Activated T-cell treated with anti-CD3 and anti-CD28 coated beads, Interleukin-2, amount 50 U/mL, for 48 hours (primary cell): ENCODE measurements at regions not wholly inside any gene's neighbourhood (a gene's known extent, or its start where the extent isn't known, plus 50 kb on each side); places are given as distances from the start of the nearest gene placed in this dataset.
"Not testable (repeated sequence)": the region's sequence is repeated elsewhere in the genome, so short reads cannot be mapped to it uniquely, and the experiment has no call there.

Experiments
- DNase-seq, 2 experiments: peaks; one replicate each; pipeline ENCODE4 v3.0.0-alpha.2; 2020

DNA sequence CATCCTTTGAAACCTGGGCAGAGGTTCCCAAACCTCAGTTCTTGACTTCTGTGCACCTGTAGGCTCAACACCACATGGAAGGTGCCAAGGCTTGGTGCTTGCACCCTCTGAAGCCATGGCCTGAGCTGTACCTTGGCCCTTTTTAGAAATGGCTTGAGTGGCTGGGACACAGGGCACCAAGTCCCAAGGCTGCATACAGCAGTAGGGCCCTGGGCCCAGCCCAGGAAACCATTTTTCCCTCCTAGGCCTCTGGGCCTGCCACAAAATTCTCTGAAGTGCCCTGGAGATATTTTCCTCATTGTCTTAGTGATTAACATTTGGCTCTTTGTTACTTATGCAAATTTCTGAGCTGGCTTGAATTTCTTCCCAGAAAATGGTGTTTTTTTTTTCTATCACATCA, 65.6 kb upstream of the ACTRT2 start:
- DNase-seq: no peak

- no peak for DNase-seq
Measured at GRCh38 chr1:2956576-2956975, 64.7 kb upstream of the ACTRT2 start.

DNA sequence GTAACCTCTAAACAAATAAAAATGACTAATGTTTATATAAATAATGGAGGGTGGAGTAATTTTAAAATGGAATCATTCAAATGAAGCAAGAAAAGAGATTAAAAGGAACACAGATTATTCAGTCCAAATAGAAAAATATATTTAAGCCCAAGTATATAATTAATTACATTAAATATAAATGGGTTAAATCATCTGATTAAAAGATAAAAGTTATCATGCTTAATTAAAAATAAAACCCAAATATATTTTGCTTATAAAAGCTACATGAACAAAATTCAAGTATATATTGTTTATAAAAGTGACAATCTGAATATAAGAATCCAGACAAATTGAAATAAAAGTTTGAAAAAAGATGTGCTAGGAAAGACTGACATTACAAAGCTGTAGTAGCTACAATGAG, 63.9 kb upstream of the ACTRT2 start:
- DNase-seq: no peak

- DNase-seq: not testable (repeated sequence)
Measured at GRCh38 chr1:2959881-2960280, 61.4 kb upstream of the ACTRT2 start.

DNA sequence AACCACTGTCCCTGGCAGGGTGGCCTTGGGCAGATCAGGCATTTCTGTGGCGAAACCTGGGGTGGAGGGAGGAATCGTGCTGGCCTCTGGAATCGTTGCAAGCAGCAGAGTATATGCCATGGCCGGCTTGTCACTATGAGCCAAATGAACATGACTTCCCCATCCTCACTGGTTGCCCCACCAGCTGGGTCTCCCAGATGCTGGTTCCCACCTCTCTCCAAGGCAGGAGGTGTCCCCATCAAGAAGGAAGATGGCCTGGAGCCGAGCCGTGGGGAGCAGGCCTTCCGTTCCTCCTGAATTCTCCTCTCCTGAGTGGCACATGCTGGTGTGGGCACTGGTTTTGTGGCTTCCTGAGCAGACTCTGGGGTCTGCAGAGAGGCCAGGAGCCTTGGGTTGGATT, 60.2 kb upstream of the ACTRT2 start:
- DNase-seq: no peak

DNA sequence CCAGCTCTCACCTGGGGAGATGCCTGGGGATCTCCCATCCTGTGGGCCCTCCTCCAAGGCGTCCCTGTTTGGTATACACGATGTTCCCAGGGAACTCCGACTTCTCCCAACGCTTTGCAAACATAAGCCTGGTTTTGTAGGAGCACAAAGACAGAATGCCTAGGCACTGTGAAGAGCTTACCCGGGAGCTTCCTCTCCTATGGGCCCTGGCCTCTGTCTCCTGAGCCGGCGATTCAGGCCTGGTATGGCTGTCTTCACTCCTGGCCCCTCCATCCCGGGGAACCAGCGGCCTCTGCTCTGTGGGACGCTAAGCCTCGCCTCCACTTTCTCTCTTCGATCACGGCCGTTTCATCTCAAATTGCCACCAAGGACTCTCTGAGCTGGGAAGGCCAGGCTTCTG, 59.6 kb upstream of the ACTRT2 start:
- no peak for DNase-seq

DNA sequence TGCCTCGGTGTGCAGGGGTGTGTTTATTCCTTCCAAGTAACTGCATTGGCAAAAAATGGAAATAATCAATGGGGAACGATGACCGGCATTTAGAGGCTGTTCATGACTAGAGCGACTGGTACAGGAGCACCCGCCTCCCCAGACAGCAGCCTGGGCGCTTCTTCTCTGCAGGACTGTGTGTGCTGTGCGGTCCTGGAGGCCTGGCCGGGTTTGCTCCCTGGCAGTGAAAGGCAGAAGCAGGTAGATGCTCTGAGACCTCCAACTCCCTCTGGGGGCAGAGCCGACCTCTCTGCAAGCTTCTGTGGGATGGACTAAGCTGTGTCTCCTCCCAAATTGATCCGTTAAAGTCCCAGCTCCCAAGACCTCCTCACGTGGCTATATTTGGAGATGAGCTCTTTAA, 59.2 kb upstream of the ACTRT2 start:
- DNase-seq: no peak

DNA sequence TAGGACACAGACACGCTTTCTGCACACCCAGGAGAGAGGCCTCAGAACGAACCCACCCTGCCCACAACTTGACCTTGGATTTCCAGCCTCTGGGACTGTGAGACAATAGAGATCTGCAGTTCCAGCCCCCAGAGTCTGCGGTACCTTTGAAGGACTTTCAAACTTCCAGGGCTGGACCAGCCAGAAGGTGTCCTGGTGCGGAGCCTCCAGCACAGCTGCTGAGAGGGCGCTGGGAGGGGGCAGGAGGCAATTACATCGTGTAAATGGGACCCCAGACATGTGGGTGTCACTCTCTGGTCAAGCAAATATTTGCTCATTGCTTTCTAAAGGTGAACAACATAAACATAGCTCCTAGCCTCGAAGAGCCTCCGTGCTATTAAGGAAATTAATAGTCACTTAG, 58.7 kb upstream of the ACTRT2 start:
- no peak for DNase-seq

DNA sequence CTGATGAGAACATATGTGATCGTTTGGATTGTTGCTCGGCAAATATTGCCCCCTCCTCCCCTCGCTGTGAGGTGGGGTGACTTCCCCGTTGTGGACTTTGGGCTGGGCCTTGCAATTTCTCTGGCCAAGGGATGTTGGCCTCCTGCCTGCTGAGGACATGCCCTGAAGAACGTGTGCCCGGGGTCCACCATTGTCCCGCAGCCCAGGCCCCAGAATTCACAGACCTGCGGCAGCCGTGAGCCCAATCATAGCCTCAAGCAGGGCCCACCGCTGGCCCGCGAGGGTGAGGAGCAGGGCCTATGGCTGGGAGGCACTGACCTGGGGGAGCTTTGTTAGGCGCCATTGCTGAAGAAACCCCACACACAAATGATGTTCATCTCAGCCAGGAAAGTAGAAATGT, 58.3 kb upstream of the ACTRT2 start:
- no peak for DNase-seq

DNA sequence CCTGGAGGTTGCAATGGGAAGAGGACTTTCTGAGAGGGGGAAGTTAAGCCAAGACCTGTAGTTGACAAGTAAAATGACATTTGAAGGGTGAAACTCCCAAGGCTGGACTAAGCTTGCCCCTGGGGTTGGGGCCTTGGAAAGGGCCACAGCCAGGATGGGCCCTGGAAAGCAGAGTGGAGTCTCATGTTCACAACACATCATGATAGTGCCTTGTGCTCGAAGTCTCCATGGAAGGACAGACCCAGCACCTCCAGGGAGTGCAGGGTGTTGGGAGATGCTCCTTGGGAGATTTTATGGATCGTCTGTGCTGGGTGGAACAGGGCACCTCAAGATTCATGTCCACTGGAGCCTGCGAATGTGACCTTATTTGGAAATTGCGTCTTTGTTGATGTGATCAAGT, 55.6 kb upstream of the ACTRT2 start:
- no peak for DNase-seq

DNA sequence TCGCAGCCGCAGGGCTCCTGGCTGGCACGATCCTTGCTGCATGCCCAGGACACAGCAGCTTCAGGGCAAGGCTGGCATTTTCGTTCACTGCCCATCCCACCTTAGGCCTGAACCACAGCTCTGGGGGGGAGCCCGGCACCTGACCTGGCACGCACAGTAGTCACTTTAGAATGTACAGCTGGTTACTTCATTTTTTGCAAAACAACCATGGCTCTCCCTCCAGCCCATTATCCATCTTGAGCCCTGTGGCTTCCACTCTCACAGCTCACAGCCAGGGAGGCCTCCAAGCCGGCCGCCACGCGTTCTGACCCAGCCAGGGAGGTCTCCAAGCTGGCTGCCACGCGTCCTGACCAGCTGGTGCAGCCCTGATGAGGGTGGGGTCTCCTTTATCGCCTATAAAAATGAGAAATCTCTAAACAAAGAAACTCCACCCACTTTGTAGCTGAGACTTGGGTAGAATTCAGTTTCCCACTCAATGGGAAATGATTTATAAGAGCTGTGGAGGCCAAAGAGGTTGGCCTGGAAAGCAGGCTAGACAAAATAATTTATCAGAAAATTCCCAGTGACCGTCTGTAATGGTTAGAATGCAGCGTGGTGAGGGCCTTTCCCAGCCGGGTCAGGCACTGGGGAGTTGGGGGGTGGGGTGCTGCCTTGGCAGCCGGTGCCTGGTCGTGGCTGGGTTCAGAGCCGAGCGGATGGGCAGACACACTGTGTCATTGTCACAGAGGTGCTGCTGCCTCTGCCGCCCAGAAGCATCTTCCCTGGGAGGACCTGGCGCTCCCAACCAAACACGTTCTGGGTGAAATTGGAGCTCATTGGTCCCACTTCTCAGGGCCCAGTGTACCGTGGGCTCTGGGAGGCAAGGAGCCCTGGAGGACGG, 54.6 kb upstream of the ACTRT2 start:
- no peak for DNase-seq

- DNase-seq: no peak
Measured at GRCh38 chr1:2967329-2967725, 53.9 kb upstream of the ACTRT2 start.

DNA sequence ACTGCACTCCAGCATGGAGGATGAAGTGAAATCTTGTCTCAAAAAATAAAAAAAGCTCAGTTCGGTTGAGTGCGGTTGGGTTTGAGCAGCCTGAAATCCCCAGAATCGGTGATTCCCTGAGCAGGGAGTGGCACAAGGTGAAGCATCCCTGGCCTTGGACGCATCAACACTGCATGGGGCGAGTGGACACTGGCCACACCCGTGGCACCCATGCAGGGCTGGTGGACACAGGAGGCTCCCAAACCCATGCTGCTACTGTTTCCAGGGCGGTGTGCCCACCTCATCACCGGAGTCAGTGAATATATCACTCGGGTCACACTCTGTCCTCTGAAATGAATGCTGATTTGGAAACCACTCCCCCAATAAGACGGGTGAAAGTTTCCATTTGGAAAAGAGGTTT, 53.4 kb upstream of the ACTRT2 start:
- DNase-seq: no peak

DNA sequence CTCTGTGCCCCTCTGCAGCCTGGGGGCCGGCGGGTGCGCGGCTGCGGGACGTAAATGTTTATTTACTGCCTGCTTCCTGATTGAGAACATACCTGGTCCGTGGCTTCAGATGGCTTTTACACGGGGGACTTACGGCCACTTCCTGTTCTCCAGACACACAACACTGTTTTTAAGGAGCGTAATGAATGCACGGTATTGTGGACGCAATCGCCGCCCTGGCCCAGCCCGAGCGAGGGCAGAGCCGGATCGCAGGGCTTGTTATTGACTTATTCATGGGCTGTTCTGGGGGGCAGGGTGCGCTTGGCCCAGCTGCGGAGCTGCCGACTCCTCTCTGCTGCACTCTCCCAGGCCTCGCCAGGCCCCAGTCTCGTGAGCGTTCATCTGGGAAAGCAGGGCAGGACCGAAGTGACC, 52.8 kb upstream of the ACTRT2 start:
- DNase-seq: no peak

DNA sequence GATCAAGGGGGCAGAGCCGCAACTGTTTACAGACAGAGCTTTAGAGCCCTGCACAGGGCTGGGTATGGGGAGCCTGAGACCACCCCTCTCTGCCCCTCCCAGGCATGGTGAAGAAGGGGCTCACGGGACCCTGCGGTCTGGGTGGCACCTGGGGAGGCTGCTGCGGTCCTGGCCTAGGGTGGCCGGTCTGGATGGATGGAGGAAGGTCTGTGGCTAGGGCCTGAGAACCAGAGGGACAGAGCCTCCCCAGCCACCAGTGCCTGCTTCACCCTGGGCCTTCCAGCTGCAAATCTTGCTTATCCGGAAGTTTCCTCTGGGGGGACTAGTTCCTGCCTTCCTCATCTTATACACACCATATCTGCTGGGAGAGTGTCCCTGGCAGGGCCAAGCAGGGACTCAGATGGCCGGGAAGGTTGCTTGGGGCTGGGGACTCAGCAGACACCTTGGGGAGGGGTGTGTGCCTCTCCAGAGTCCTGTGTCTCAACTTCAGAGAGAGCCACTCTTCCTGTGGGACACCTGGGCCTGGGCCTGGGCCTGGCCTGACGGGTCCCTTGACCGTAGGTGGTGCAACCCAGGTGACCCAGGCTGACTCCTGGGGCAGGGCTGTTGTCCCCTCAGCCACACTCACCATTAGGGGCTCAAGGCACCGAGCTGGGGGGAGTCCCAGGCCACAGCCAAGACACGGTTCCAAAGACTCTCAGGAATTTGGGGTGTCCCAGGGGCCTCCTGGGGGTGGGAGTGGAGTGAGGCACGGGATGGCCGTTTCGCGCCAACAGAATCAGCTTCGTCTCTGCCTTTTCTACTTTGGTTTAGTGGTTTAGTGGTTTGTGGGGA, 52.0 kb upstream of the ACTRT2 start:
- DNase-seq: no peak

- no peak for DNase-seq
Measured at GRCh38 chr1:2969845-2970291, 51.4 kb upstream of the ACTRT2 start.

DNA sequence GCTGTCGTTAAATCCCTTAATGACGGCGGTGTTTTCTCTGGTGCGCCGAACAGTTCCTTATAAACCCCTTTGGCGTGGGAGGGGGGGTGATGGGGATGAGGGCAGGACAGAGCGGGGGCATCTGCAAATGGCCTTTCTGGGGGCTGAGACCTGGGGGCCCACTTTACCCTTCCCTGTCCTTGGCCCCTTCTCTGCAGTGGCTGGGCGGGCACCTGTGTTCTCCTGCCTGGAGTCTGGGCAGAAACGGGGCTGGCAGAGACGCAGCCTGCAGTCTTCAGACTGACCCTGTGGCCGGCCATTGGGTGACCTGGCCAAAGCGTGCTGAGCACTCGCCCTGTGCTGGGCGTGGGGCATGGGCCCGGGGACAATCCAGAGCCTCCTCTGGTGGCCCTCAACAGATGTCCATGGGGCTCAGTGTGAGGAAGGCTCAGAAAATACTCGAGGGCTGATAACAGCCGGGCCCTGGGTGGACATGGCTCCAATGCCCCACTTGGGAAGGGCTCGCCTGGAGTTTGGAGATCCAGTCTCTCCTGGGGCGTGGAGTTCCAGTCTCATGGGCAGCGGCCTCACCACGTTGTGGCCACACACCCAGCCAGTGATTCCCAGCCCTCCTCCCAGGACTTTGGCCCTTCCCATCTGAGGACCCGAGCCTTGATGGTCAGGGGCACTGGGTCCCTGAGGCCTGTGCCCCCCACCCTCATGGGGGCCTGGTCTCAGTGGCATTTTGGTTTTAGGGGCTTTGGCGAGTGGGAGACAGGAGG, 50.8 kb upstream of the ACTRT2 start:
- DNase-seq: no peak

DNA sequence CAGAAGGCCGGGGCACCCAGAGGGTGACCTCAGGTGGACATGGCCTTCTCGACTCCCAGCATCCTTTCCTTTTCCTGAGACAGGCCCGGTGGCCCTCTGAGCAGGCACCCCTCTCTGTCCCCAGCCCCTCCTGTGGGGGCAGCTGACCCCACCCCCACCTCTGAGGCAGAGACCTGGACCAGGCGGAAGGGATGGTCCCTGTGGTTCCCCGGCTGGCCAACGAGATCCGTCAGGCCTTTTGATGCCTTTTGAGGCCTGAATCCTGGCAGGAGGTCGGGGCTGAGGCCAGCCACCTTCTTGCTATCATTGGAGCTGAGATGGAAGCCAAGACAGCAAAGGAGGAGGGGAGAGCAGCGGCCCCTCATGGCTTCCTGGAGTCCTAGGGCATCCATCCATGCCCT, 50.2 kb upstream of the ACTRT2 start:
- DNase-seq: no peak
